ENCODE measurements at regions not wholly inside any gene's neighbourhood (a gene's known extent, or its start where the extent isn't known, plus 50 kb on each side); places are given as distances from the start of the nearest gene placed in this dataset.

DNA sequence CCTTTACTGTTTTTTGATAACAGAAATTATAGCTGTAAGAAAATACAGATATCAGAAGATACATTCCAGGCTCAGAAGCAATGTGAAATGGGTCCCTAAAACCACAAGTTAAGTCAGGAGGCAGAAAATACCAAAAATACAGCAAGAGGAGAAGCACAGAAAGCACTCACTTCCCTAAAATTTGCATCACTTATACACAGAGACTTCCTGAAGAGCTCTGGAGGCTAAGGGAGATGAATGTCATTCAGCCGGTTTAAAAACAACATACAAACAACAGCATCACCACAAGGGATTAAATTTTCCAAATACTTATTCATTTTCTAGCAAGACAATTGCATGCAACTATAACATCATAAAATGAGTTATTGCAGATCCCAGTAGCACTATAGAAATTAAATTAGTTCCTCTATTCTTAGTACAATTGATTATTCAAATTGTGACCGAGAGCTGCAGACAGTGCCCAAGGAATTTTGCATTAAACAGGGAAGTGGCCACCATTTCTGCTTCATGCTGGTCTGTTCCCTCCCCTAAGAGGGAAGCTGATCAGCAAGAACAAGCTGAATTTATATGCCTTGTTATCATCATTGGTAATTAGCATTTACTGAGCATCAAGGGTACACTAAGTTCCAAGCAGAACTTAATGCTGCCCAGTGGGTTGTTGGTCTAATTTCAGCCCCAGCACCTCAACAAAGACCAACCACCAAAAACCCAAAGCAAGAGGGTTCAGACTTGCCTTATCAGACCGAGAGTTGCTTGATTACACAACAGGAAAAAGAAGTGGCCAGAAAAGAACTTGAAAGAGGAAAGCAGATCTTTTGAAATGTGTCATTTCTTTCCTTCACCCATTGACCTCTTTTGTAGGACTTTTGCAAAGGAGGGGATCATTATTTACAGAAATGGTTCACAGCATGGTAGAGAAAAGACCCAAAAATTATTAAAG lies 140.7 kb downstream of the KCTD12 start:
- Mint-ChIP-seq H3K9me3 (peaks cover 13% of the 10 kb centered on the region), H3K27ac (no peak overlapping the region), H3K4me1 (no peaks in the 10 kb centered on the region), H3K27me3 (ENCODE audit: low read depth) (no peaks in the 10 kb centered on the region), H3K36me3 (ENCODE audit: low read depth) (no peaks in the 10 kb centered on the region), H3K4me3 (no peak overlapping the region)
- TF ChIP-seq, protein P1, sequence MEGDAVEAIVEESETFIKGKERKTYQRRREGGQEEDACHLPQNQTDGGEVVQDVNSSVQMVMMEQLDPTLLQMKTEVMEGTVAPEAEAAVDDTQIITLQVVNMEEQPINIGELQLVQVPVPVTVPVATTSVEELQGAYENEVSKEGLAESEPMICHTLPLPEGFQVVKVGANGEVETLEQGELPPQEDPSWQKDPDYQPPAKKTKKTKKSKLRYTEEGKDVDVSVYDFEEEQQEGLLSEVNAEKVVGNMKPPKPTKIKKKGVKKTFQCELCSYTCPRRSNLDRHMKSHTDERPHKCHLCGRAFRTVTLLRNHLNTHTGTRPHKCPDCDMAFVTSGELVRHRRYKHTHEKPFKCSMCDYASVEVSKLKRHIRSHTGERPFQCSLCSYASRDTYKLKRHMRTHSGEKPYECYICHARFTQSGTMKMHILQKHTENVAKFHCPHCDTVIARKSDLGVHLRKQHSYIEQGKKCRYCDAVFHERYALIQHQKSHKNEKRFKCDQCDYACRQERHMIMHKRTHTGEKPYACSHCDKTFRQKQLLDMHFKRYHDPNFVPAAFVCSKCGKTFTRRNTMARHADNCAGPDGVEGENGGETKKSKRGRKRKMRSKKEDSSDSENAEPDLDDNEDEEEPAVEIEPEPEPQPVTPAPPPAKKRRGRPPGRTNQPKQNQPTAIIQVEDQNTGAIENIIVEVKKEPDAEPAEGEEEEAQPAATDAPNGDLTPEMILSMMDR (IDR thresholded peaks at IDR 0.05; ENCODE audit: unreplicated experiment in 3 of 3): no peak

GRCh38 chr13:76741624-76742023 lies 144.6 kb downstream of the KCTD12 start:
- Mint-ChIP-seq H3K27ac (no peak overlapping the region), H3K36me3 (ENCODE audit: low read depth) (no peaks in the 10 kb centered on the region), H3K27me3 (ENCODE audit: low read depth) (no peaks in the 10 kb centered on the region), H3K4me3 (no peak overlapping the region), H3K4me1 (no peaks in the 10 kb centered on the region), H3K9me3 (peaks cover 13% of the 10 kb centered on the region)
- TF ChIP-seq, protein P1 (IDR thresholded peaks at IDR 0.05; ENCODE audit: unreplicated experiment in 3 of 3): no peak

DNA sequence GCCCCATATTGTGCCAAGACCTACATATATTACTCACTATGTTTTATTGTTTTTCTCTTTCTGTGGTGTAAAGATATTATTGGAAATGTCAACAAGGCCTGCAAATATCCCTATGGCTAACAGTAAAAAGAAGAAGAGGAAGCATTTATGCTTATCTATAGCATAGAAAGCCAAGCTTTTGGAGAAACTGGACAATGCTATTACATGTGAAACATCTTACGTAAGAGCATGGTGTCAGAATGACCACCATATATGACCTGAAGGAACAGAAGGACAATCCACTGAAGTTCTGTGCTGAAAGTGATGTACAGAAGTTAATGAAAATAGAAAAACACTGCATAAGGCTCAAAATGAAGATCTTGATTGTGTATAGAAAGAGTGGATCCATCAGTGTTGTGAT lies 145.2 kb downstream of the KCTD12 start:
- H3K27ac Mint-ChIP-seq: no peak overlapping the region
- TF ChIP-seq, protein P1 (IDR thresholded peaks at IDR 0.05; ENCODE audit: unreplicated experiment in 3 of 3): no peak

GRCh38 chr13:76738616-76739015 lies 147.6 kb downstream of the KCTD12 start:
- Mint-ChIP-seq H3K4me1 (no peaks in the 10 kb centered on the region), H3K4me3 (no peak overlapping the region), H3K36me3 (ENCODE audit: low read depth) (no peaks in the 10 kb centered on the region), H3K27me3 (ENCODE audit: low read depth) (no peaks in the 10 kb centered on the region), H3K9me3 (peaks cover 13% of the 10 kb centered on the region), H3K27ac (no peak overlapping the region)
- TF ChIP-seq, protein P1 (IDR thresholded peaks at IDR 0.05; ENCODE audit: unreplicated experiment in 3 of 3): no peak

More for the DNA sequence above, 145.2 kb downstream of the KCTD12 start:
- H3K9me3 Mint-ChIP-seq: peaks cover 13% of the 10 kb centered on the region
- no peaks in the 10 kb centered on the region for H3K36me3 Mint-ChIP-seq (ENCODE audit: low read depth)
- H3K27me3 Mint-ChIP-seq (ENCODE audit: low read depth): no peaks in the 10 kb centered on the region
- no peak overlapping the region for H3K4me3 Mint-ChIP-seq
- no peaks in the 10 kb centered on the region for H3K4me1 Mint-ChIP-seq

GRCh38 chr13:76737526-76737925 lies 148.7 kb downstream of the KCTD12 start:
- Mint-ChIP-seq H3K4me1 (no peaks in the 10 kb centered on the region), H3K27me3 (ENCODE audit: low read depth) (no peaks in the 10 kb centered on the region), H3K9me3 (peaks cover 13% of the 10 kb centered on the region), H3K36me3 (ENCODE audit: low read depth) (no peaks in the 10 kb centered on the region), H3K4me3 (no peak overlapping the region), H3K27ac (no peak overlapping the region)
- TF ChIP-seq, protein P1 (IDR thresholded peaks at IDR 0.05; ENCODE audit: unreplicated experiment in 3 of 3): no peak

GRCh38 chr13:76735641-76736040 lies 150.6 kb downstream of the KCTD12 start:
- H3K27me3 Mint-ChIP-seq (ENCODE audit: low read depth): no peaks in the 10 kb centered on the region
- no peak overlapping the region for H3K27ac Mint-ChIP-seq
- H3K4me1 Mint-ChIP-seq: no peaks in the 10 kb centered on the region
- TF ChIP-seq, protein P1 (IDR thresholded peaks at IDR 0.05; ENCODE audit: unreplicated experiment in 3 of 3): no peak
- no peaks in the 10 kb centered on the region for H3K9me3 Mint-ChIP-seq
- no peaks in the 10 kb centered on the region for H3K36me3 Mint-ChIP-seq (ENCODE audit: low read depth)
- no peak overlapping the region for H3K4me3 Mint-ChIP-seq
